ENCODE measurements at regions not wholly inside any gene's neighbourhood (a gene's known extent, or its start where the extent isn't known, plus 50 kb on each side); places are given as distances from the start of the nearest gene placed in this dataset.

GRCh38 chr7:86012971-86013370 is 630.7 kb upstream of the GRM3 start:
- no peaks in the 10 kb centered on the region for H3K36me3 ChIP-seq (ENCODE audit: low read depth, missing control alignments)
- no peak for TF ChIP-seq CTCF (IDR thresholded peaks at IDR 0.05)
- TF ChIP-seq POLR2A (IDR thresholded peaks at IDR 0.05) = no peak
- H3K9me3 ChIP-seq = no peaks in the 10 kb centered on the region
- no peak overlapping the region for H3K4me3 ChIP-seq
- H3K27ac ChIP-seq = no peak overlapping the region
- intact Hi-C loops (cut with DNase I; ENCODE audit: low total_unique reads) = no loop called here
- no peaks in the 10 kb centered on the region for H3K4me1 ChIP-seq
- DNase-seq = no peak
- H3K27me3 ChIP-seq = no peaks in the 10 kb centered on the region

GRCh38 chr7:86008898-86009297 is 634.8 kb upstream of the GRM3 start:
- 61 to 64% methylated on average over 3 of the region's 3 CpGs for WGBS, 2 donors
- no peak for TF ChIP-seq CTCF (IDR thresholded peaks at IDR 0.05)
- TF ChIP-seq POLR2A (IDR thresholded peaks at IDR 0.05) = no peak
- Histone ChIP-seq H3K4me1 (no peaks in the 10 kb centered on the region), H3K27ac (no peak overlapping the region), H3K9me3 (no peaks in the 10 kb centered on the region), H3K36me3 (ENCODE audit: low read depth, missing control alignments) (no peaks in the 10 kb centered on the region), H3K27me3 (no peaks in the 10 kb centered on the region), H3K4me3 (no peak overlapping the region)
- no peak for DNase-seq
- intact Hi-C loops (cut with DNase I; ENCODE audit: low total_unique reads) = loop anchor here (10.0 kb wide), 1 partner anchor 64 kb away; no protein-coding TSS in a partner anchor

- Histone ChIP-seq H3K27me3 (no peaks in the 10 kb centered on the region), H3K4me1 (no peaks in the 10 kb centered on the region), H3K36me3 (ENCODE audit: low read depth, missing control alignments) (no peaks in the 10 kb centered on the region), H3K27ac (no peak overlapping the region), H3K9me3 (no peaks in the 10 kb centered on the region), H3K4me3 (no peak overlapping the region)
- intact Hi-C loops (cut with DNase I; ENCODE audit: low total_unique reads) = loop anchor here (10.0 kb wide), 1 partner anchor 62 kb away; no protein-coding TSS in a partner anchor
- no peak for TF ChIP-seq POLR2A (IDR thresholded peaks at IDR 0.05)
- no peak for TF ChIP-seq CTCF (IDR thresholded peaks at IDR 0.05)
- DNase-seq = no peak
- 68 to 78% methylated on average over 2 of the region's 2 CpGs for WGBS, 2 donors
Measured at GRCh38 chr7:86006909-86007308, 636.8 kb upstream of the GRM3 start.

- Histone ChIP-seq H3K4me1 (no peaks in the 10 kb centered on the region), H3K27me3 (no peaks in the 10 kb centered on the region), H3K4me3 (no peak overlapping the region), H3K36me3 (ENCODE audit: low read depth, missing control alignments) (no peaks in the 10 kb centered on the region), H3K27ac (no peak overlapping the region), H3K9me3 (no peaks in the 10 kb centered on the region)
- intact Hi-C loops (cut with DNase I; ENCODE audit: low total_unique reads) = loop anchor here (10.0 kb wide), 1 partner anchor 58 kb away; no protein-coding TSS in a partner anchor
- TF ChIP-seq POLR2A (IDR thresholded peaks at IDR 0.05) = no peak
- no peak for TF ChIP-seq CTCF (IDR thresholded peaks at IDR 0.05)
- no peak for DNase-seq
Measured at GRCh38 chr7:86002858-86003257, 640.9 kb upstream of the GRM3 start.

- H3K4me1 ChIP-seq = no peaks in the 10 kb centered on the region
- intact Hi-C loops (cut with DNase I; ENCODE audit: low total_unique reads) = no loop called here
- H3K27me3 ChIP-seq = no peaks in the 10 kb centered on the region
- H3K27ac ChIP-seq = no peak overlapping the region
- TF ChIP-seq POLR2A (IDR thresholded peaks at IDR 0.05) (no peak), CTCF (IDR thresholded peaks at IDR 0.05) (no peak)
- H3K36me3 ChIP-seq (ENCODE audit: low read depth, missing control alignments) = no peaks in the 10 kb centered on the region
- DNase-seq = no peak
- no peaks in the 10 kb centered on the region for H3K9me3 ChIP-seq
- no peak overlapping the region for H3K4me3 ChIP-seq
Measured at GRCh38 chr7:85997515-85997914, 646.2 kb upstream of the GRM3 start.
